Natural killer cell (primary cell): ENCODE measurements at regions not wholly inside any gene's neighbourhood (a gene's known extent, or its start where the extent isn't known, plus 50 kb on each side); places are given as distances from the start of the nearest gene placed in this dataset.

Experiments used
- ATAC-seq, 3 donors: fragments of 150-1000 bp in 2 of 3; fragments of 200-7000 bp in 1 of 3; cut with Tn5 transposase; 1 replicate in 1 of 3; 2 replicates in 2 of 3; pipeline ENCODE4 v1.10.0; 2021; ENCODE audit warnings: mild to moderate bottlenecking in 2 of 3, moderate library complexity in 2 of 3
- DNase-seq, 2 donors: peaks; one replicate each; pipeline versions ENCODE4 v3.0.0 to v3.0.0-alpha.2; 2013 to 2021; ENCODE audit warnings: mixed read lengths in 1 of 2
- H3K27ac ChIP-seq: one replicate; pipeline ENCODE4 v1.5.1; 2013; ENCODE audit warnings: mild to moderate bottlenecking, low read length
- H3K27me3 ChIP-seq: one replicate; pipeline ENCODE4 v1.6.1; 2013; ENCODE audit warnings: low read length; ENCODE audit not compliant: control insufficient read depth, insufficient read depth
- H3K36me3 ChIP-seq: one replicate; pipeline ENCODE4 v1.6.1; 2013; ENCODE audit warnings: low read length; ENCODE audit not compliant: control insufficient read depth, insufficient read depth
- H3K4me1 ChIP-seq: one replicate; pipeline ENCODE4 v1.6.1; 2013; ENCODE audit warnings: low read length; ENCODE audit not compliant: control insufficient read depth, insufficient read depth
- H3K4me3 ChIP-seq: one replicate; pipeline ENCODE4 v1.5.1; 2013; ENCODE audit warnings: low read length
- H3K9me3 ChIP-seq: one replicate; pipeline ENCODE4 v1.6.1; 2013; ENCODE audit warnings: low read length; ENCODE audit not compliant: control insufficient read depth, insufficient read depth
- H3K27ac Mint-ChIP-seq, 2 donors: one replicate each; pipeline ENCODE4 v1.8.0; 2022; ENCODE audit warnings: mild to moderate bottlenecking in 2 of 2, mixed read lengths in 2 of 2, moderate library complexity in 1 of 2
- H3K27me3 Mint-ChIP-seq, 2 donors: one replicate each; pipeline ENCODE4 v1.8.0; 2022; ENCODE audit warnings: low read depth in 2 of 2, mixed read lengths in 2 of 2
- H3K36me3 Mint-ChIP-seq: one replicate; pipeline ENCODE4 v1.8.0; 2022; ENCODE audit warnings: mixed read lengths
- H3K4me1 Mint-ChIP-seq, 2 donors: one replicate each; pipeline ENCODE4 v1.8.0; 2022; ENCODE audit warnings: mixed read lengths in 2 of 2
- H3K4me3 Mint-ChIP-seq: one replicate; pipeline ENCODE4 v1.8.0; 2022; ENCODE audit warnings: mild to moderate bottlenecking, moderate library complexity, mixed read lengths
- H3K9me3 Mint-ChIP-seq, 2 donors: one replicate each; pipeline ENCODE4 v1.8.0; 2022; ENCODE audit warnings: mixed read lengths in 2 of 2
- WGBS: methylation state at CpG from one replicate; pipeline ENCODE4 v1.1.7; 2013; ENCODE audit warnings: missing lambda C conversion rate; ENCODE audit not compliant: insufficient coverage; 5-methylcytosine and 5-hydroxymethylcytosine counted together
- intact Hi-C: fragments of 100-400 bp; cut with micrococcal nuclease; formaldehyde crosslinking; loops from one replicate; pipeline ENCODE4 v1.14.2; 2022
- TF ChIP-seq, protein P1 (sequence below): fragments of 200-600 bp; IDR thresholded peaks from one replicate; pipeline ENCODE4 v1.8.0; 2022; ENCODE audit warnings: antibody characterized with exemption

DNA sequence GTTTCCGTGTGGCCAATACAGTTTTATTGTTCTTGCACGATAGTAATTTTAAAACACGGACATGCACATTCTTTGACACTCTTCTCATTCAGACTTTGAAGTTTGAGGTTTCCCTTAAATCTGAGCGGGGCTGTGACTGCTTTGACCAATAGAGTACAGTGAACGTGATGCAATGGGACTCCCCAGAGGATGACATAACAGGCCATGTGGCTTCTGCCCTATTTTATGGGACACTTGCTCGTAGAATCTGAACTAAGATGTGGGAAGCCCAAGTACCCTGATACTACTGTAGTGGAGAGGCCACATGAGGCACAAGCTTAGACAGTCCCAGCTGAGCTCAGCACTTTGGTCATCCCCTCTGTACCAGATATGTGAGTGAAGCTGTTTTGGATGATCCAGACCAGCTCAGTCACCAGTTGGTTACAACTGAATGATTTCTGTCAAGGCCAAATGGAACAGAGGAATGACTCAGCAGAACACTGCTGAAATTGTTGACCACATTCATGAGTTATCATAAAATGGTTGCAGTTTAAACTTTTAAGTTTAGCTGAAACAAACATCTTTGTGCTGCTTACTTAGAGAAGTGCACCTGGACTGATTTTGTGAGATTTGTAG lies 279.4 kb downstream of the RFPL4B start:
- 92% methylated on average over 6 of the region's 6 CpGs for WGBS

DNA sequence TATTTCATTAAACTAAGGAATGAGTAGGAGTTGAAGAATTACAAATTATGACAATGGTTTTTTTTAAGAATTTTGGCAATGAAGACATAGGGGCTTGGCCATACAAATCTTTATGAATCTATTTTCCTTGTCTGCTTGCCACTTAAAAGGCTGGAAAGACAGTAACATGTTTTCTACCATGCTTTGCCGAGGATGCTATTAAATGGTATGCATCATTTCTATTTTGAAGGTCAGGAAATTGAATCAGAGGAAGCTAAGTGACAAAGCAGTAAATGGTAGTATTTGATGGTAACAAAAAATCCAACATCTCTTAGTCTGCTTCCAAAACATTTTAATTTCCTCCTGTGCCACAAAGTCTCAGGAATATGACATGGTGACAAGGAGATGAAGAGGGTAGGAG lies 287.2 kb downstream of the RFPL4B start:
- no peaks in the 10 kb centered on the region for H3K4me1 ChIP-seq
- H3K36me3 Mint-ChIP-seq = no peaks in the 10 kb centered on the region
- H3K36me3 ChIP-seq = no peaks in the 10 kb centered on the region
- TF ChIP-seq, protein P1, sequence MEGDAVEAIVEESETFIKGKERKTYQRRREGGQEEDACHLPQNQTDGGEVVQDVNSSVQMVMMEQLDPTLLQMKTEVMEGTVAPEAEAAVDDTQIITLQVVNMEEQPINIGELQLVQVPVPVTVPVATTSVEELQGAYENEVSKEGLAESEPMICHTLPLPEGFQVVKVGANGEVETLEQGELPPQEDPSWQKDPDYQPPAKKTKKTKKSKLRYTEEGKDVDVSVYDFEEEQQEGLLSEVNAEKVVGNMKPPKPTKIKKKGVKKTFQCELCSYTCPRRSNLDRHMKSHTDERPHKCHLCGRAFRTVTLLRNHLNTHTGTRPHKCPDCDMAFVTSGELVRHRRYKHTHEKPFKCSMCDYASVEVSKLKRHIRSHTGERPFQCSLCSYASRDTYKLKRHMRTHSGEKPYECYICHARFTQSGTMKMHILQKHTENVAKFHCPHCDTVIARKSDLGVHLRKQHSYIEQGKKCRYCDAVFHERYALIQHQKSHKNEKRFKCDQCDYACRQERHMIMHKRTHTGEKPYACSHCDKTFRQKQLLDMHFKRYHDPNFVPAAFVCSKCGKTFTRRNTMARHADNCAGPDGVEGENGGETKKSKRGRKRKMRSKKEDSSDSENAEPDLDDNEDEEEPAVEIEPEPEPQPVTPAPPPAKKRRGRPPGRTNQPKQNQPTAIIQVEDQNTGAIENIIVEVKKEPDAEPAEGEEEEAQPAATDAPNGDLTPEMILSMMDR = no peak
- H3K9me3 ChIP-seq = peaks cover 4% of the 10 kb centered on the region
- H3K9me3 Mint-ChIP-seq = peaks cover 4 to 5% of the 10 kb centered on the region in 2 donors
- intact Hi-C loops = no loop called here
- no peaks in the 10 kb centered on the region for H3K27me3 ChIP-seq
- no peaks in the 10 kb centered on the region for H3K27me3 Mint-ChIP-seq
- ATAC-seq (no peak), DNase-seq (no peak)
- 86% methylated on average over 1 of the region's 1 CpG for WGBS
- H3K4me3 Mint-ChIP-seq = no peak overlapping the region
- no peaks in the 10 kb centered on the region for H3K4me1 Mint-ChIP-seq
- no peak overlapping the region for H3K27ac Mint-ChIP-seq
- H3K27ac ChIP-seq = no peak overlapping the region
- no peak overlapping the region for H3K4me3 ChIP-seq

More for the DNA sequence above, 279.4 kb downstream of the RFPL4B start:
- Histone ChIP-seq H3K36me3 (no peaks in the 10 kb centered on the region), H3K4me1 (no peaks in the 10 kb centered on the region), H3K27ac (no peak overlapping the region), H3K4me3 (no peak overlapping the region), H3K27me3 (no peaks in the 10 kb centered on the region), H3K9me3 (no peaks in the 10 kb centered on the region)
- intact Hi-C loops = no loop called here
- ATAC-seq (no peak), DNase-seq (no peak)
- Mint-ChIP-seq H3K4me3 (no peak overlapping the region), H3K9me3 (peaks cover 0 to 4% of the 10 kb centered on the region in 2 donors), H3K36me3 (no peaks in the 10 kb centered on the region), H3K27me3 (no peaks in the 10 kb centered on the region), H3K27ac (no peak overlapping the region), H3K4me1 (no peaks in the 10 kb centered on the region)
- TF ChIP-seq, protein P1 = no peak

DNA sequence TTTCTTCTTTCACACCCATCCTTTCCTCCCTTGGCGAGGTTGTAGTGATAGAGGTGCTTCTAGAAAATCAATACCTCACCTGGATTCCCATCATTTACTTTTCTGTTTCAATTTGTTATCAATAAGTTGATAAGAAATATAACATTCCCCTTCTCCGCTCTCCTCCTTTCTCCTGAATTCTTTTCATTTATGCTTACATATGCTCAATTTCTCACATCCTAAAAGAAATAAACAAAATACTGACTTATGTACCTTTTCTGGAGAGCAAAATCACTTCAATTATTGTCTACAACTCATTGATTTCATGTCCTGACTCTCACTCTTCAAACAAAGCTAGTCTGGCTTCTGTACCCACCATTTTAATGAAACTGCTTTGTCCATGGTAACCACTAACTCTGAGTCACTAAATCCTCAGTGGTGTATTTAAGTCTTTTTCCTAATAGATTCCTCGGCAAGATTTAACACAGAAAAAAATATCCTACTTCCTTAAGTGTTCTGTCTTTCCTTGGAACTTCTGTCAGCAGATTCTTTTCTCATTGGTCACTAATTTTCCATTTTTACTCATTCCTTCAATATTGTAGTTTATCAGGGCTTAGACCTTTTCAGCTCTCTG lies 289.6 kb downstream of the RFPL4B start:
- Histone ChIP-seq H3K4me1 (no peaks in the 10 kb centered on the region), H3K27ac (no peak overlapping the region), H3K27me3 (no peaks in the 10 kb centered on the region), H3K36me3 (no peaks in the 10 kb centered on the region), H3K9me3 (peaks cover 4% of the 10 kb centered on the region), H3K4me3 (no peak overlapping the region)
- Mint-ChIP-seq H3K36me3 (no peaks in the 10 kb centered on the region), H3K9me3 (peaks cover 1 to 4% of the 10 kb centered on the region in 2 donors), H3K27me3 (no peaks in the 10 kb centered on the region), H3K4me1 (no peaks in the 10 kb centered on the region), H3K4me3 (no peak overlapping the region), H3K27ac (no peak overlapping the region)
- TF ChIP-seq, protein P1 = no peak
- no peak for DNase-seq
- intact Hi-C loops = no loop called here
- ATAC-seq = no peak
- 97% methylated on average over 2 of the region's 3 CpGs for WGBS

DNA sequence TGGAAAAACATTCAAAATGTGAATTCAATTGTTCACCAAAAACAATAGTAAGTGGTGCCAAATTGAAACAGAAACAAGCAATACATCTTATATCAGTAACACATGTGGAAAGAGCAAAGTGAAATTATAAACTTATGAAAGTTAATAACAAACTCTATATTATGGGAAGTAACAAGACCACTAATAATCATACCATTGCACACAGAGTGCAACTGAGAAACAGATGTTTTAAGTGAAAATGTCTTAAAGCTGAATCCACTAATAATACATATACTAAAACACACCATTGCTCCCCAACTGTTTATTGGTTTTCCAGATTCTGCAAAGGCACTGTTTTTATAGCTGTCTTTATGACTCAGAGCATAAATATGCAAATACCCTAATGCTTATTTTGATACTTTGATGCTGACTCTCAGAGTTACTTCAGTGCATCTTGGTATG lies 292.3 kb downstream of the RFPL4B start:
- Mint-ChIP-seq H3K4me1 (no peaks in the 10 kb centered on the region), H3K27ac (no peak overlapping the region), H3K36me3 (no peaks in the 10 kb centered on the region), H3K9me3 (peaks cover 0 to 2% of the 10 kb centered on the region in 2 donors), H3K27me3 (no peaks in the 10 kb centered on the region), H3K4me3 (no peak overlapping the region)
- no peak for DNase-seq
- Histone ChIP-seq H3K36me3 (no peaks in the 10 kb centered on the region), H3K9me3 (no peaks in the 10 kb centered on the region), H3K4me1 (no peaks in the 10 kb centered on the region), H3K27ac (no peak overlapping the region), H3K4me3 (no peak overlapping the region), H3K27me3 (no peaks in the 10 kb centered on the region)
- ATAC-seq = no peak
- intact Hi-C loops = no loop called here
- TF ChIP-seq, protein P1 = no peak
